ENCODE measurements at regions not wholly inside any gene's neighbourhood (a gene's known extent, or its start where the extent isn't known, plus 50 kb on each side); places are given as distances from the start of the nearest gene placed in this dataset.

GRCh38 chr13:97133955-97134354 is 88.2 kb upstream of the MBNL2 start:
- TF ChIP-seq, protein P1, sequence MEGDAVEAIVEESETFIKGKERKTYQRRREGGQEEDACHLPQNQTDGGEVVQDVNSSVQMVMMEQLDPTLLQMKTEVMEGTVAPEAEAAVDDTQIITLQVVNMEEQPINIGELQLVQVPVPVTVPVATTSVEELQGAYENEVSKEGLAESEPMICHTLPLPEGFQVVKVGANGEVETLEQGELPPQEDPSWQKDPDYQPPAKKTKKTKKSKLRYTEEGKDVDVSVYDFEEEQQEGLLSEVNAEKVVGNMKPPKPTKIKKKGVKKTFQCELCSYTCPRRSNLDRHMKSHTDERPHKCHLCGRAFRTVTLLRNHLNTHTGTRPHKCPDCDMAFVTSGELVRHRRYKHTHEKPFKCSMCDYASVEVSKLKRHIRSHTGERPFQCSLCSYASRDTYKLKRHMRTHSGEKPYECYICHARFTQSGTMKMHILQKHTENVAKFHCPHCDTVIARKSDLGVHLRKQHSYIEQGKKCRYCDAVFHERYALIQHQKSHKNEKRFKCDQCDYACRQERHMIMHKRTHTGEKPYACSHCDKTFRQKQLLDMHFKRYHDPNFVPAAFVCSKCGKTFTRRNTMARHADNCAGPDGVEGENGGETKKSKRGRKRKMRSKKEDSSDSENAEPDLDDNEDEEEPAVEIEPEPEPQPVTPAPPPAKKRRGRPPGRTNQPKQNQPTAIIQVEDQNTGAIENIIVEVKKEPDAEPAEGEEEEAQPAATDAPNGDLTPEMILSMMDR (IDR thresholded peaks at IDR 0.05) = no peak
- TF ChIP-seq POLR2A (IDR thresholded peaks at IDR 0.05) = no peak

Data from uterus (tissue), 2 donors.